GM23338 (cell line): ENCODE measurements at regions not wholly inside any gene's neighbourhood (a gene's known extent, or its start where the extent isn't known, plus 50 kb on each side); places are given as distances from the start of the nearest gene placed in this dataset.

ENCODE experiments used
- CREB1 ChIP-seq: fragments of 250-450 bp; sonication (Bioruptor Pico); IDR thresholded peaks from 2 replicates; pipeline ENCODE4 v1.5.0; 2020; ENCODE audit warnings: low read depth, mild to moderate bottlenecking, moderate library complexity
- CTCF ChIP-seq, 2 experiments: fragments of 200-600 bp in 1 of 2; sonication (generic) in 1 of 2; conservative IDR thresholded peaks; 2 replicates each; pipeline versions ENCODE4 v1.5.1 to v1.6.1; 2016 to 2017; ENCODE audit warnings: antibody characterized with exemption in 2 of 2, low read depth in 2 of 2, mild to moderate bottlenecking in 2 of 2, moderate library complexity in 1 of 2
- EZH2 ChIP-seq: fragments of 200-600 bp; sonication (generic); IDR thresholded peaks from one replicate; pipeline ENCODE4 v1.8.0; 2017; ENCODE audit warnings: antibody characterized with exemption, mild to moderate bottlenecking, low read depth; ENCODE audit not compliant: unreplicated experiment
- EZH2phosphoT487 ChIP-seq: fragments of 200-600 bp; sonication (generic); IDR thresholded peaks from one replicate; pipeline ENCODE4 v1.8.1; 2018; ENCODE audit warnings: antibody characterized with exemption; ENCODE audit not compliant: unreplicated experiment
- JUNB ChIP-seq: IDR thresholded peaks from one replicate; pipeline ENCODE4 v1.6.1; 2016; ENCODE audit warnings: antibody characterized with exemption; ENCODE audit not compliant: unreplicated experiment
- POLR2AphosphoS5 ChIP-seq: IDR thresholded peaks from 2 replicates; pipeline ENCODE4 v1.6.1; 2016; ENCODE audit warnings: antibody characterized with exemption, low read depth
- ZNF114 ChIP-seq: fragments of 250-450 bp; sonication (Bioruptor Pico); IDR thresholded peaks from 2 replicates; pipeline ENCODE4 v1.5.0; 2020; ENCODE audit warnings: mild to moderate bottlenecking, moderate library complexity
- TF ChIP-seq, protein P1 (sequence below): IDR thresholded peaks from one replicate; pipeline ENCODE4 v1.6.1; 2018; ENCODE audit warnings: antibody characterized with exemption; ENCODE audit not compliant: unreplicated experiment

- TF ChIP-seq EZH2phosphoT487 (no peak), CTCF (conservative IDR thresholded peaks at IDR 0.05; ENCODE audit: low read depth in 2 of 2) (no peak), EZH2 (no peak), POLR2AphosphoS5 (no peak), JUNB (no peak), CREB1 (CRISPR knock-in tag) (no peak), ZNF114 (CRISPR knock-in tag) (no peak)
- TF ChIP-seq, protein P1, sequence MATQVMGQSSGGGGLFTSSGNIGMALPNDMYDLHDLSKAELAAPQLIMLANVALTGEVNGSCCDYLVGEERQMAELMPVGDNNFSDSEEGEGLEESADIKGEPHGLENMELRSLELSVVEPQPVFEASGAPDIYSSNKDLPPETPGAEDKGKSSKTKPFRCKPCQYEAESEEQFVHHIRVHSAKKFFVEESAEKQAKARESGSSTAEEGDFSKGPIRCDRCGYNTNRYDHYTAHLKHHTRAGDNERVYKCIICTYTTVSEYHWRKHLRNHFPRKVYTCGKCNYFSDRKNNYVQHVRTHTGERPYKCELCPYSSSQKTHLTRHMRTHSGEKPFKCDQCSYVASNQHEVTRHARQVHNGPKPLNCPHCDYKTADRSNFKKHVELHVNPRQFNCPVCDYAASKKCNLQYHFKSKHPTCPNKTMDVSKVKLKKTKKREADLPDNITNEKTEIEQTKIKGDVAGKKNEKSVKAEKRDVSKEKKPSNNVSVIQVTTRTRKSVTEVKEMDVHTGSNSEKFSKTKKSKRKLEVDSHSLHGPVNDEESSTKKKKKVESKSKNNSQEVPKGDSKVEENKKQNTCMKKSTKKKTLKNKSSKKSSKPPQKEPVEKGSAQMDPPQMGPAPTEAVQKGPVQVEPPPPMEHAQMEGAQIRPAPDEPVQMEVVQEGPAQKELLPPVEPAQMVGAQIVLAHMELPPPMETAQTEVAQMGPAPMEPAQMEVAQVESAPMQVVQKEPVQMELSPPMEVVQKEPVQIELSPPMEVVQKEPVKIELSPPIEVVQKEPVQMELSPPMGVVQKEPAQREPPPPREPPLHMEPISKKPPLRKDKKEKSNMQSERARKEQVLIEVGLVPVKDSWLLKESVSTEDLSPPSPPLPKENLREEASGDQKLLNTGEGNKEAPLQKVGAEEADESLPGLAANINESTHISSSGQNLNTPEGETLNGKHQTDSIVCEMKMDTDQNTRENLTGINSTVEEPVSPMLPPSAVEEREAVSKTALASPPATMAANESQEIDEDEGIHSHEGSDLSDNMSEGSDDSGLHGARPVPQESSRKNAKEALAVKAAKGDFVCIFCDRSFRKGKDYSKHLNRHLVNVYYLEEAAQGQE = no peak
These were observed 55.3 kb downstream of the DOP1B start for GRCh38 chr21:36211660-36212512.
